ENCODE measurements at regions not wholly inside any gene's neighbourhood (a gene's known extent, or its start where the extent isn't known, plus 50 kb on each side); places are given as distances from the start of the nearest gene placed in this dataset.

GRCh38 chr17:36859706-36860105 is 77.6 kb upstream of the LHX1 start:
- TF ChIP-seq POLR2A (IDR thresholded peaks at IDR 0.05) (no peak), CTCF (IDR thresholded peaks at IDR 0.05) (no peak), POLR2AphosphoS5 (IDR thresholded peaks at IDR 0.05) (no peak)

All from suprapubic skin (tissue), 4 donors.